Vagina (tissue), 2 donors: ENCODE measurements at regions not wholly inside any gene's neighbourhood (a gene's known extent, or its start where the extent isn't known, plus 50 kb on each side); places are given as distances from the start of the nearest gene placed in this dataset.
"Not testable (repeated sequence)": the region's sequence is repeated elsewhere in the genome, so short reads cannot be mapped to it uniquely, and the experiment has no call there.

ENCODE experiments used
- CTCF ChIP-seq, 3 experiments: fragments of 450-650 bp in 2 of 3; fragments of 200-600 bp in 1 of 3; sonication (generic) in 1 of 3; IDR thresholded peaks; one replicate each; pipeline ENCODE4 v1.5.1; 2017 to 2019; ENCODE audit warnings: antibody characterized with exemption in 3 of 3, mild to moderate bottlenecking in 2 of 3, moderate library complexity in 2 of 3
- POLR2AphosphoS5 ChIP-seq, 2 donors: sonication (generic); formaldehyde crosslinking; IDR thresholded peaks; one replicate each; pipeline ENCODE4 v1.9.0; 2017; ENCODE audit warnings: antibody characterized with exemption in 2 of 2, mild to moderate bottlenecking in 2 of 2, low read depth in 1 of 2; ENCODE audit not compliant: insufficient read depth in 1 of 2

DNA sequence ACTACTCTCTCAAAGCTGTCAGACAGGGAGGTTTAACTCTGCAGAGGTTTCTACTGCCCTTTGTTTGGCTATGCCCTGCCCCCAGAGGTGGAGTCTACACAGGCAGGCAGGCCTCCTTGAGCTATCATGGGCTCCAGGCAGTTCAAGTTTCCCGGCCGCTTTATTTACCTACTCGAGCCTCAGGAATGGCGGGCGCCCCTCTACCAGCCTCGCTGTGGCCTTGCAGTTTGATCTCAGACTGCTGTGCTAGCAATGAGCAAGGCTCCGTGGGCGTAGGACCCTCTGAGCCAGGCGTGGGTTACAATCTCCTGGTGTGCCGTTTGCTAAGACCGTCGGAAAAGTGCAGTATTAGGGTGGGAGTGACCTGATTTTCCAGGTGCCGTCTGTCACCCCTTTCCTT lies 124.3 kb downstream of the PTCHD1 start:
- not testable (repeated sequence) for TF ChIP-seq CTCF (IDR thresholded peaks at IDR 0.05); POLR2AphosphoS5 (IDR thresholded peaks at IDR 0.05; ENCODE audit: insufficient read depth in 1 of 2, low read depth in 1 of 2)
